ENCODE measurements at regions not wholly inside any gene's neighbourhood (a gene's known extent, or its start where the extent isn't known, plus 50 kb on each side); places are given as distances from the start of the nearest gene placed in this dataset.

DNA sequence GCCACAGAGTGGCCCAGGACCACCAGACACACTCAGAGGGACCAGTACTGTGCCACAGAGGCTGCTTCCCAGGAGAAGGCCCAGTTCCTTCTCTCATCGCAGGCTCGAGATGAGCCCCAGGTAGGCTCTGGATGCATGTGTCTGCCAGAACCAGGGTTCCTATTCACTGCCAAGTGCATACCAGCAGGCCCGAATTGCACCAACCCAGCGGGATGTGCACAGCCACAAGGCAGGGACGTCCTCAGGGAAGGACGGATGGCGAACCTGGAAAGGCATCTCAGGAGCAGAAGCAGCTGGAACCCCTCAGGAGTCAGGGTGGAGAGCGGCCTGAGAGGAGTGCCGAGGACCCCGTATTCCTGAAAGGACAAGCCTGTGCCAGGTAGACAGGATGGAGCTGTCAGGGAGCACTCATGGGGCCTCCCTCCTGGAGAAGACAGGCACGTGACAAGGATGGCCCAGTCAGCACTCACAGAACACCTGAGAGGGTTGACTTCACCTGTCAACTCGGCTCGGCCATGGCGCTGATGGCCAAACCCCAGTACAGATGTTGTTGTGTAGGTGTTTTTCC lies 73.7 kb downstream of the PTGR3 start:
- TF ChIP-seq CTCF (IDR thresholded peaks at IDR 0.05), result no peak
- no peak for TF ChIP-seq POLR2AphosphoS5 (IDR thresholded peaks at IDR 0.05; ENCODE audit: low read depth, low read length)
- TF ChIP-seq REST (IDR thresholded peaks at IDR 0.05; ENCODE audit: insufficient read depth in 1 of 2, low read depth in 2 of 2, low read length in 1 of 2), result no peak
- TF ChIP-seq TCF7L2 (IDR thresholded peaks at IDR 0.05; ENCODE audit: low read depth, low read length), result no peak
- TF ChIP-seq SIN3A (IDR thresholded peaks at IDR 0.05; ENCODE audit: borderline replicate concordance, insufficient read depth, low read depth, low read length), result no peak

Measured in Panc1 (cell line).